H1 (cell line): ENCODE measurements at regions not wholly inside any gene's neighbourhood (a gene's known extent, or its start where the extent isn't known, plus 50 kb on each side); places are given as distances from the start of the nearest gene placed in this dataset.

Experiments used
- CBX5 ChIP-seq: fragments of 300-800, 300-1000 bp; sonication (generic); IDR thresholded peaks from 2 replicates; pipeline ENCODE4 v1.7.1; 2016; ENCODE audit warnings: antibody characterized with exemption, low read length, low read depth
- CTCF ChIP-seq, 3 experiments: IDR thresholded peaks; 1 replicate in 2 of 3; 2 replicates in 1 of 3; pipeline versions ENCODE4 v1.5.1 to v1.6.1; 2011; ENCODE audit warnings: low read length in 3 of 3, mild to moderate bottlenecking in 3 of 3, inconsistent platforms in 2 of 3, low read depth in 1 of 3, moderate library complexity in 1 of 3; ENCODE audit not compliant: insufficient read depth in 1 of 3; ENCODE audit errors: control extremely low read depth in 1 of 3
- FOSL1 ChIP-seq: IDR thresholded peaks from 2 replicates; pipeline ENCODE4 v1.6.1; 2011; ENCODE audit warnings: mild to moderate bottlenecking, low read depth, low read length, moderate library complexity; ENCODE audit not compliant: insufficient read depth
- KDM4A ChIP-seq: IDR thresholded peaks from one replicate; pipeline ENCODE4 v1.7.1; 2012; ENCODE audit warnings: low read depth, mild to moderate bottlenecking, moderate library complexity, low read length, inconsistent platforms; ENCODE audit not compliant: severe bottlenecking
- RFX5 ChIP-seq: IDR thresholded peaks from 2 replicates; pipeline ENCODE4 v1.6.1; 2011; ENCODE audit warnings: low read depth, low read length, improper control_type of control experiment, borderline replicate concordance
- SP4 ChIP-seq: IDR thresholded peaks from 2 replicates; pipeline ENCODE4 v1.6.1; 2012; ENCODE audit warnings: low read length, inconsistent platforms
- TAF1 ChIP-seq: IDR thresholded peaks from 2 replicates; pipeline ENCODE4 v1.6.1; 2011; ENCODE audit warnings: mild to moderate bottlenecking, low read depth, low read length

- TF ChIP-seq CTCF (IDR thresholded peaks at IDR 0.05; ENCODE audit: control extremely low read depth in 1 of 3, insufficient read depth in 1 of 3, low read depth in 1 of 3, low read length in 3 of 3): peak in 2 of 3 experiments; percentile 35 to 44; a peak in 3 of 4 replicates
- no peak for TF ChIP-seq TAF1
- no peak for TF ChIP-seq RFX5
- TF ChIP-seq FOSL1: no peak
- TF ChIP-seq KDM4A: no peak
- TF ChIP-seq SP4: no peak
- TF ChIP-seq CBX5: no peak
Observed at GRCh38 chr5:92687821-92688722, 892.9 kb downstream of the NR2F1-AS1 start (continued).
